Right lobe of liver (tissue), 4 donors: ENCODE measurements at regions not wholly inside any gene's neighbourhood (a gene's known extent, or its start where the extent isn't known, plus 50 kb on each side); places are given as distances from the start of the nearest gene placed in this dataset.
"Not testable (repeated sequence)": the region's sequence is repeated elsewhere in the genome, so short reads cannot be mapped to it uniquely, and the experiment has no call there.

Source experiments
- POLR2A ChIP-seq: fragments of 450-650 bp; IDR thresholded peaks from one replicate; pipeline ENCODE4 v1.6.1; 2017; ENCODE audit warnings: antibody characterized with exemption, mild to moderate bottlenecking
- TF ChIP-seq, protein P1 (sequence below), 4 donors: fragments of 200-600 bp in 3 of 4; fragments of 450-650 bp in 1 of 4; IDR thresholded peaks; one replicate each; pipeline versions ENCODE4 v1.5.1 to v1.8.0; 2016 to 2022; ENCODE audit warnings: antibody characterized with exemption in 4 of 4, mild to moderate bottlenecking in 2 of 4
- donor health status: DM: no; HTN: no; CAD: no.
- donor health status: DM: no; HTN: no; CAD: no.
- donor health status: DM: no; HTN: yes; CAD: no.

DNA sequence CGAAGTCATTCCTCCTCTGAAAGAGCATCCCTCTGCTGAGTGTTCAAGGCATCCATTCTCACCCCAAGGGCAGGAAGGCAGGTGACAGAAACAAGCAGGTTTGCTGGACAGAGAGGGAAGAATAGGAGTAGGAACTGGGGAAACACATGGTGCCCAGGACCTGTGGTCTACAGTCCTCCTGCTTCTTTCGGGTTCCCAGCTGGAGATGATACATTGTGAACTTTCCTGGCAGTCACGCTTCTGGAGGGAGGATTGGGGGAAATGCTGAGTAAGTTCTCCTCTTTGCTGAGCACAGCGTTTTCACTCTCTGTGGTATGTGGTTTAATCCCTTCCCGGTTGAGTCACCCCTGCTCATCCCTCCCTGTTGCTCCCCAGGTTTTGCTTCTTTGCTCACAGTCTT is 496.3 kb downstream of the TMEM121 start:
- not testable (repeated sequence) for TF ChIP-seq POLR2A
- TF ChIP-seq, protein P1, sequence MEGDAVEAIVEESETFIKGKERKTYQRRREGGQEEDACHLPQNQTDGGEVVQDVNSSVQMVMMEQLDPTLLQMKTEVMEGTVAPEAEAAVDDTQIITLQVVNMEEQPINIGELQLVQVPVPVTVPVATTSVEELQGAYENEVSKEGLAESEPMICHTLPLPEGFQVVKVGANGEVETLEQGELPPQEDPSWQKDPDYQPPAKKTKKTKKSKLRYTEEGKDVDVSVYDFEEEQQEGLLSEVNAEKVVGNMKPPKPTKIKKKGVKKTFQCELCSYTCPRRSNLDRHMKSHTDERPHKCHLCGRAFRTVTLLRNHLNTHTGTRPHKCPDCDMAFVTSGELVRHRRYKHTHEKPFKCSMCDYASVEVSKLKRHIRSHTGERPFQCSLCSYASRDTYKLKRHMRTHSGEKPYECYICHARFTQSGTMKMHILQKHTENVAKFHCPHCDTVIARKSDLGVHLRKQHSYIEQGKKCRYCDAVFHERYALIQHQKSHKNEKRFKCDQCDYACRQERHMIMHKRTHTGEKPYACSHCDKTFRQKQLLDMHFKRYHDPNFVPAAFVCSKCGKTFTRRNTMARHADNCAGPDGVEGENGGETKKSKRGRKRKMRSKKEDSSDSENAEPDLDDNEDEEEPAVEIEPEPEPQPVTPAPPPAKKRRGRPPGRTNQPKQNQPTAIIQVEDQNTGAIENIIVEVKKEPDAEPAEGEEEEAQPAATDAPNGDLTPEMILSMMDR (IDR thresholded peaks at IDR 0.05) = not testable (repeated sequence)
